Lower lobe of right lung (tissue), 2 donors: ENCODE measurements at regions not wholly inside any gene's neighbourhood (a gene's known extent, or its start where the extent isn't known, plus 50 kb on each side); places are given as distances from the start of the nearest gene placed in this dataset.

Experiments used
- ATAC-seq, 2 donors: fragments of 200-7000 bp; cut with Tn5 transposase; one replicate each; pipeline ENCODE4 v1.9.1; 2020 to 2022; ENCODE audit warnings: mild to moderate bottlenecking in 2 of 2, moderate library complexity in 2 of 2
- DNase-seq: peaks from one replicate; pipeline ENCODE4 v3.0.0-alpha.2; 2020
- H3K27ac ChIP-seq: fragments of 200-600 bp; one replicate; pipeline ENCODE4 v1.8.0; 2022
- H3K27me3 ChIP-seq: fragments of 200-600 bp; one replicate; pipeline ENCODE4 v1.8.0; 2022; ENCODE audit warnings: low read depth
- H3K36me3 ChIP-seq: fragments of 200-600 bp; one replicate; pipeline ENCODE4 v1.8.0; 2022; ENCODE audit warnings: mild to moderate bottlenecking
- H3K4me1 ChIP-seq: fragments of 200-600 bp; one replicate; pipeline ENCODE4 v1.8.0; 2022
- H3K4me3 ChIP-seq: fragments of 200-600 bp; one replicate; pipeline ENCODE4 v1.8.0; 2022; ENCODE audit warnings: mild to moderate bottlenecking
- H3K9me3 ChIP-seq: fragments of 200-600 bp; one replicate; pipeline ENCODE4 v1.8.0; 2022
- intact Hi-C: fragments of 100-400 bp; cut with DNase I; formaldehyde crosslinking; loops from one replicate; pipeline ENCODE4 v1.11.0; 2022
- TF ChIP-seq, protein P1 (sequence below): fragments of 200-600 bp; IDR thresholded peaks from one replicate; pipeline ENCODE4 v1.8.0; 2022; ENCODE audit warnings: antibody characterized with exemption, mild to moderate bottlenecking
- donor health status: DM: no; HTN: yes; CAD: no; lungs with severe emphysema.

DNA sequence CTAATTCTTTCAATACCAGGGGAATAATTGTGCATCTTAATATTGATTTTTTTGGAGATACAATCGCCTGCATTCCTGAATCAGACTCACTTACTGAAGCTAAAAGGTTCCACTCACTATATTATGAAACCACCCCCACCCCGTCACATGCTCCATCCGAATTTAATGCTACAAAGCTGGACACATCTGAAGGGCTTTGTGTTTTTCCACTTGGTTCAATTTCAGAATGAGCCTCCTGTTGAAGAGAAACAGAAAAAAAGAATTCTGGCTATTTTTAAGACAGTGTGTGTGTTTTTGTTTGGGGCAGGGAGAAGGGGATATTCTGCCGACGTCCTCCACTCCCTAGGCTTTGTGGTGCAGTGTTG, 165.5 kb upstream of the TBX20 start:
- intact Hi-C loops = no loop called here

DNA sequence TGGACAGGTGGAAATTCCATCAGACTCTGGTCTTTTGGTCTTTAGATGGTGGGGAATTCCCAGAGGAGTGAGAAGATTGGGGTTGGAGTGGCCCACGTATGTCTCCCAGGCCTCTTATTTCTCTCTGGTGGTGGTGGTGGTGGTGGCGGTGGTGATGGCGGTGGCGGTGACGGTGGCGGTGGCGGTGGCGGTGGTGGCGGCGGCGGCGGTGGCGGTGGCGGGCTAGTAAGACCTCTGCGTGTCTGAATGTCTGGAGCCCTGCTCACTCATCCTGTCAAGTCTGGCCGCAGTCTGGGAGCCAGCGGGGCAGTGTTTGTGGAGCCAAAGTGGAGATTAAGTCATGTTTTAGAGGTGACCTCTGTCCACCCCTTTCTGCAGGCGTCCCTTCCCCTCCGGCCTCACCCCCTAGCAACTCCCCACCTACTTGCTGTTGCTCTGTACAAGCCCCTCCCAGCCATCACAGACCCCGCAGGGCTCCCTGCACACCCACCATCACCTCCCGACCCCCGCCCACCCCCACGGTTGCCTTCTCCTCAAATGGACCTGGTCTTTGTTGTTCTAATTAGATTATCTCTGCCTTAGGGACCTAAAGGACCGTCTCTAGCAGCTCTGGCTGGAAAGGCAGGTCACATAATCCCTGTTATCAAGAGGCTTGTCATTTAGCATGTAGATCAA, 165.0 kb upstream of the TBX20 start:
- Histone ChIP-seq H3K27ac (no peak overlapping the region), H3K9me3 (no peaks in the 10 kb centered on the region), H3K27me3 (no peaks in the 10 kb centered on the region), H3K4me1 (no peaks in the 10 kb centered on the region), H3K36me3 (no peaks in the 10 kb centered on the region), H3K4me3 (no peak overlapping the region)
- ATAC-seq (no peak), DNase-seq (no peak)
- intact Hi-C loops = no loop called here
- TF ChIP-seq, protein P1, sequence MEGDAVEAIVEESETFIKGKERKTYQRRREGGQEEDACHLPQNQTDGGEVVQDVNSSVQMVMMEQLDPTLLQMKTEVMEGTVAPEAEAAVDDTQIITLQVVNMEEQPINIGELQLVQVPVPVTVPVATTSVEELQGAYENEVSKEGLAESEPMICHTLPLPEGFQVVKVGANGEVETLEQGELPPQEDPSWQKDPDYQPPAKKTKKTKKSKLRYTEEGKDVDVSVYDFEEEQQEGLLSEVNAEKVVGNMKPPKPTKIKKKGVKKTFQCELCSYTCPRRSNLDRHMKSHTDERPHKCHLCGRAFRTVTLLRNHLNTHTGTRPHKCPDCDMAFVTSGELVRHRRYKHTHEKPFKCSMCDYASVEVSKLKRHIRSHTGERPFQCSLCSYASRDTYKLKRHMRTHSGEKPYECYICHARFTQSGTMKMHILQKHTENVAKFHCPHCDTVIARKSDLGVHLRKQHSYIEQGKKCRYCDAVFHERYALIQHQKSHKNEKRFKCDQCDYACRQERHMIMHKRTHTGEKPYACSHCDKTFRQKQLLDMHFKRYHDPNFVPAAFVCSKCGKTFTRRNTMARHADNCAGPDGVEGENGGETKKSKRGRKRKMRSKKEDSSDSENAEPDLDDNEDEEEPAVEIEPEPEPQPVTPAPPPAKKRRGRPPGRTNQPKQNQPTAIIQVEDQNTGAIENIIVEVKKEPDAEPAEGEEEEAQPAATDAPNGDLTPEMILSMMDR = no peak

More for the DNA sequence above, 165.5 kb upstream of the TBX20 start:
- TF ChIP-seq, protein P1 = no peak
- ATAC-seq (no peak), DNase-seq (no peak)
- H3K27ac ChIP-seq = no peak overlapping the region
- no peak overlapping the region for H3K4me3 ChIP-seq
- H3K36me3 ChIP-seq = no peaks in the 10 kb centered on the region
- H3K4me1 ChIP-seq = no peaks in the 10 kb centered on the region
- no peaks in the 10 kb centered on the region for H3K27me3 ChIP-seq
- H3K9me3 ChIP-seq = no peaks in the 10 kb centered on the region

DNA sequence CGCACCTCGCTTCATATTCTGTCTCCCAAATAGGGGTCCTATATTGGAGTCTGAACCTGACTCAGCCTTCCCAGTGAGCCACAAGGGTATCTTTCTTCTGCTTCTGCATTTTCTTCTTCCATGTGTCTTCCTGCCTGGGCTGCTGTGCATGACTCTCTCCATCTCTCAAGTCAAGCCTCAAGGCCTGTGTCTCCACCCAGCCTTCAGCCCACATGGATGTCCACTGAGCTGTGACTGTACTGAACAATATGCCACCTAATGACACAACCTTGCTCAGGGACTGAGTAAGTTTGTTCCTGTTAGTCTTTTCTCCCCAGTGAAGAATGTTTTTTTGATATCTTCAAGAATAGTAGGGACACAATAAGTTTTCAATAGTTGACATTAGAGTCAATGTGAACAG, 162.7 kb upstream of the TBX20 start:
- H3K36me3 ChIP-seq = no peaks in the 10 kb centered on the region
- DNase-seq (no peak), ATAC-seq (no peak)
- H3K9me3 ChIP-seq = no peaks in the 10 kb centered on the region
- no peak overlapping the region for H3K4me3 ChIP-seq
- no peaks in the 10 kb centered on the region for H3K27me3 ChIP-seq
- H3K27ac ChIP-seq = no peak overlapping the region
- intact Hi-C loops = no loop called here
- TF ChIP-seq, protein P1 = no peak
- H3K4me1 ChIP-seq = no peaks in the 10 kb centered on the region

DNA sequence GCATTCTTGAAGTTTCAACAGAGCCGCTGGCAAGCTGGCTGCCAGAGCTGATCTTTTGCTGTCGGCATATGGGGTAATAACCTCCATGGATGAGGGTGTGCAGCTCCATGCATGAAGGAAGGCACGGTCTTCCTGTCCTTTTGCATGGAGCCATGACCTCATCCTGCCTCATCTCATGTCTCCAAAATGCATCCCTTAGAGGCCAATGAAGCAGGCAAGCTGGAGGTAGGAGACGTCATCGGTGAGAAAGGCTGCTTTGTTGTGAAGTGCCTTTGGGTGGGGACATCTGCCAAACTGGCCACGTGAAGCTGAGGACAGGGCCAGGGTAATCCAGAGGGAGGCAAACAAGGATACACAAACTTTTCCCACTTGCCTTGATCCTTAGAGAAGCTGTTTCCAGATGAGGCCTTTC, 161.5 kb upstream of the TBX20 start:
- H3K4me3 ChIP-seq = no peak overlapping the region
- intact Hi-C loops = no loop called here
- no peaks in the 10 kb centered on the region for H3K9me3 ChIP-seq
- TF ChIP-seq, protein P1 = no peak
- H3K27ac ChIP-seq = no peak overlapping the region
- no peaks in the 10 kb centered on the region for H3K27me3 ChIP-seq
- DNase-seq (no peak), ATAC-seq (no peak)
- H3K36me3 ChIP-seq = no peaks in the 10 kb centered on the region
- no peaks in the 10 kb centered on the region for H3K4me1 ChIP-seq

DNA sequence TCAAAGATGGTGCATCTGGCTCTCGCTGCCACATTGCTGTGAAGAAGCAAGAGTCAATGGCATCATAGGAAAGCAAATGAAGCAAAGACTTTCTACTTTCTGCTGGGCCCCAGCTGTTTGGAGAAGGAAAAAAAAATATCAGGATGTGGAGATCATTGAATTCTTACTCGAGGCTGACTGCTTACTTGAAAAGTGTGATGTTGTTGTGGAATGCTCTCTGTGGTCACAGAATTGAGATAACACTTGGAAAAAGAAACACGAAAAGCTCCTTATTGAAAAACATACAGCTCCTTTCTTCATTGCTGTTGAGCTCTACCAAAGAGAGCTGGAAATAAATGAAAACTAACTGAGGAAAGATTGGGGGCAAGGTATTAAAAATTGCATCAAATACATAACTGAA, 157.4 kb upstream of the TBX20 start:
- peaks cover 10% of the 10 kb centered on the region for H3K27me3 ChIP-seq
- TF ChIP-seq, protein P1 = no peak
- intact Hi-C loops = no loop called here
- ATAC-seq = no peak
- H3K4me1 ChIP-seq = no peaks in the 10 kb centered on the region
- H3K4me3 ChIP-seq = no peak overlapping the region
- no peaks in the 10 kb centered on the region for H3K36me3 ChIP-seq
- no peaks in the 10 kb centered on the region for H3K9me3 ChIP-seq
- DNase-seq = no peak
- no peak overlapping the region for H3K27ac ChIP-seq
